HepG2 (cell line): ENCODE measurements at regions not wholly inside any gene's neighbourhood (a gene's known extent, or its start where the extent isn't known, plus 50 kb on each side); places are given as distances from the start of the nearest gene placed in this dataset.
A peak's percentile ranks its signal among the peaks of the same experiment; 100 is the strongest.

ENCODE experiments used
- ATAC-seq: fragments of 200-7000 bp; cut with Tn5 transposase; 3 replicates; pipeline ENCODE4 v1.9.1; 2020; ENCODE audit warnings: mild to moderate bottlenecking, moderate library complexity
- BruUV-seq: library from RNA; stranded (reverse); fragments of 400-500 nt; replicated peaks from 2 replicates; lab custom pipeline; 2021; lab: Mats Ljungman, UMichigan
- CTCF ChIA-PET: fragments of 300-600 bp; formaldehyde crosslinking; extraction: SDS; loops from one replicate; lab custom pipeline; 2021; ENCODE audit warnings: low total read pairs, inconsistent platforms, low intra/inter-chr PET ratio; lab: Yijun Ruan, JAX
- POLR2A ChIA-PET: fragments of 350-600 bp; sonication (Branson Sonifier 250); formaldehyde crosslinking; loops from one replicate; lab custom pipeline; 2020; ENCODE audit warnings: antibody characterized with exemption, inconsistent platforms; lab: Yijun Ruan, JAX
- DNase-seq: peaks from one replicate; pipeline ENCODE4 v3.0.0-alpha.2; 2015; ENCODE audit warnings: low spot score
- FAIRE-seq: peaks from 3 replicates; lab custom pipeline; 2011; peaks lifted over from hg19 to GRCh38; lab: Jason Lieb, UNC
- H2AFZ ChIP-seq: one replicate; pipeline ENCODE4 v1.6.1; 2011; ENCODE audit warnings: low read length, inconsistent platforms
- H3K27ac ChIP-seq: fragments of 300-600 bp; 3 replicates; pipeline ENCODE4 v1.8.0; 2011; ENCODE audit warnings: mixed run types, mild to moderate bottlenecking, mixed read lengths, low read length, inconsistent platforms; ENCODE audit not compliant: insufficient read depth; ENCODE audit errors: extremely low read length
- H3K27me3 ChIP-seq, 2 experiments: fragments of 200-600 bp in 1 of 2; 2 replicates in 1 of 2; 3 replicates in 1 of 2; pipeline versions ENCODE4 v1.6.0 to v1.8.0; 2011; ENCODE audit warnings: low read length in 2 of 2, mild to moderate bottlenecking in 2 of 2, moderate library complexity in 2 of 2, inconsistent platforms in 1 of 2; ENCODE audit not compliant: insufficient read depth in 2 of 2, control insufficient read depth in 1 of 2
- H3K36me3 ChIP-seq, 2 experiments: fragments of 200-600 bp in 1 of 2; replicated peaks in 1 of 2; 2 replicates in 1 of 2; 3 replicates in 1 of 2; pipeline versions ENCODE4 v1.5.1 to v1.8.0; 2011; ENCODE audit warnings: low read length in 2 of 2, inconsistent platforms in 1 of 2; ENCODE audit not compliant: insufficient read depth in 2 of 2, control insufficient read depth in 1 of 2
- H3K4me1 ChIP-seq: 2 replicates; pipeline ENCODE4 v1.5.1; 2012; ENCODE audit warnings: low read length, inconsistent platforms; ENCODE audit not compliant: insufficient read depth
- H3K4me2 ChIP-seq: 2 replicates; pipeline ENCODE4 v1.6.0; 2011; ENCODE audit warnings: low read depth, low read length, inconsistent platforms
- H3K4me3 ChIP-seq, 3 experiments: fragments of 200-600 bp in 1 of 3; sonication (generic), shearing (Covaris generic) in 1 of 3; replicated peaks in 1 of 3; 2 replicates each; pipeline ENCODE4 v1.5.1; 2011 to 2016; ENCODE audit warnings: low read length in 3 of 3, inconsistent platforms in 2 of 3, low read depth in 2 of 3, mild to moderate bottlenecking in 2 of 3, control low read depth in 1 of 3, mixed read lengths in 1 of 3; ENCODE audit not compliant: insufficient read depth in 1 of 3
- H3K79me2 ChIP-seq: one replicate; pipeline ENCODE4 v1.6.1; 2011; ENCODE audit warnings: low read length, inconsistent platforms; ENCODE audit not compliant: insufficient read depth
- H3K9ac ChIP-seq: 2 replicates; pipeline ENCODE4 v1.6.0; 2011; ENCODE audit warnings: mild to moderate bottlenecking, low read depth, low read length, inconsistent platforms; ENCODE audit not compliant: insufficient read depth
- H3K9me3 ChIP-seq: 2 replicates; pipeline ENCODE4 v1.5.1; 2012; ENCODE audit warnings: mild to moderate bottlenecking, low read length
- H4K20me1 ChIP-seq: 2 replicates; pipeline ENCODE4 v1.6.0; 2011; ENCODE audit warnings: inconsistent platforms, mild to moderate bottlenecking, low read length, moderate library complexity; ENCODE audit not compliant: insufficient read depth
- AKNA ChIP-seq: sonication (generic); formaldehyde crosslinking; IDR thresholded peaks from 2 replicates; pipeline ENCODE4 v1.4.0; 2020; ENCODE audit warnings: missing genetic modification reagents, borderline replicate concordance
- ARID2 ChIP-seq: sonication (generic); formaldehyde crosslinking; IDR thresholded peaks from 2 replicates; pipeline ENCODE4 v1.8.1; 2022; ENCODE audit warnings: mild to moderate bottlenecking, missing genetic modification reagents, borderline replicate concordance
- ARNTL ChIP-seq: sonication (generic); formaldehyde crosslinking; IDR thresholded peaks from 2 replicates; pipeline ENCODE4 v1.4.0; 2020; ENCODE audit warnings: mild to moderate bottlenecking, missing genetic modification reagents
- CCAR2 ChIP-seq: fragments of 200-400 bp; formaldehyde crosslinking; optimal IDR thresholded peaks from 2 replicates; pipeline ENCODE3; 2018; ENCODE audit warnings: low read depth, mild to moderate bottlenecking, low read length, moderate library complexity
- MXD1 ChIP-seq: sonication (generic); formaldehyde crosslinking; IDR thresholded peaks from 2 replicates; pipeline ENCODE4 v1.4.0; 2020; ENCODE audit warnings: mild to moderate bottlenecking, missing genetic modification reagents
- NCOA2 ChIP-seq: sonication (generic); formaldehyde crosslinking; IDR thresholded peaks from 2 replicates; pipeline ENCODE4 v1.8.0; 2022; ENCODE audit warnings: inconsistent platforms
- POGZ ChIP-seq: sonication (generic); formaldehyde crosslinking; IDR thresholded peaks from 2 replicates; pipeline ENCODE4 v1.4.0; 2020; ENCODE audit warnings: mild to moderate bottlenecking, missing genetic modification reagents
- SNAI1 ChIP-seq: sonication (generic); formaldehyde crosslinking; IDR thresholded peaks from 2 replicates; pipeline ENCODE4 v1.5.0; 2020; ENCODE audit warnings: mild to moderate bottlenecking, missing genetic modification reagents, borderline replicate concordance
- TFDP2 ChIP-seq: sonication (generic); formaldehyde crosslinking; IDR thresholded peaks from 2 replicates; pipeline ENCODE4 v1.4.0; 2020; ENCODE audit warnings: missing genetic modification reagents
- ZBTB7B ChIP-seq: sonication (generic); formaldehyde crosslinking; IDR thresholded peaks from 2 replicates; pipeline ENCODE4 v1.4.0; 2020; ENCODE audit warnings: missing genetic modification reagents
- ZNF740 ChIP-seq: sonication (generic); formaldehyde crosslinking; IDR thresholded peaks from 2 replicates; pipeline ENCODE4 v1.4.0; 2020; ENCODE audit warnings: missing genetic modification reagents
- ZNF75D ChIP-seq: sonication (generic); formaldehyde crosslinking; IDR thresholded peaks from 2 replicates; pipeline ENCODE4 v1.8.1; 2023; ENCODE audit warnings: missing genetic modification reagents, mild to moderate bottlenecking, borderline replicate concordance
- ZZZ3 ChIP-seq: sonication (generic); formaldehyde crosslinking; IDR thresholded peaks from 2 replicates; pipeline ENCODE4 v1.4.0; 2020; ENCODE audit warnings: missing genetic modification reagents, mild to moderate bottlenecking, borderline replicate concordance
- WGBS: methylation state at CpG from one replicate; pipeline ENCODE4 v1.1.6; 2017; ENCODE audit warnings: low lambda C conversion rate; 5-methylcytosine and 5-hydroxymethylcytosine counted together
- in situ Hi-C: cut with HindIII; loops from 2 replicates; pipeline ENCODE4 v1.10.0; 2017; ENCODE audit warnings: low pct_unique_long_range_greater_than_20kb; ENCODE audit not compliant: extremely low pct_ligation_motif_present
- intact Hi-C: fragments of 100-400 bp; cut with micrococcal nuclease; formaldehyde crosslinking; loops from one replicate; pipeline ENCODE4 v1.10.0; 2022; ENCODE audit not compliant: unreplicated experiment

- H3K4me2 ChIP-seq = no peak overlapping the region
- H3K4me3 ChIP-seq = no peak overlapping the region
- no TSS peak for BruUV-seq
- POLR2A ChIA-PET = no interaction called here
- WGBS = 31% methylated on average over 2 of the region's 2 CpGs
- no peak for TF ChIP-seq ZBTB7B
- TF ChIP-seq MXD1 (CRISPR knock-in tag) = no peak
- TF ChIP-seq TFDP2 = no peak
- TF ChIP-seq SNAI1 (CRISPR knock-in tag) = no peak
- no peak for TF ChIP-seq NCOA2
- TF ChIP-seq ARID2 (CRISPR knock-in tag) = no peak
- no peak for TF ChIP-seq ARNTL (CRISPR knock-in tag)
- no peak for TF ChIP-seq ZNF75D
- TF ChIP-seq AKNA (CRISPR knock-in tag) = no peak
- TF ChIP-seq CCAR2 = no peak
- no peak for TF ChIP-seq ZZZ3 (CRISPR knock-in tag)
- no peak for TF ChIP-seq POGZ (CRISPR knock-in tag)
- no peak for TF ChIP-seq ZNF740 (CRISPR knock-in tag)
- H3K9ac ChIP-seq = no peak overlapping the region
- CTCF ChIA-PET = no interaction called here
- no peaks in the 10 kb centered on the region for H3K79me2 ChIP-seq
- FAIRE-seq (no peak), ATAC-seq (no peak), DNase-seq (no peak)
- H3K27ac ChIP-seq = no peak overlapping the region
- H4K20me1 ChIP-seq = no peaks in the 10 kb centered on the region
- intact Hi-C loops = no loop called here
- H3K36me3 ChIP-seq = no peaks in the 10 kb centered on the region
- H3K9me3 ChIP-seq = no peaks in the 10 kb centered on the region
- in situ Hi-C loops = no loop called here
- H3K4me1 ChIP-seq = peaks cover 51% of the 10 kb centered on the region
- peak overlapping the region; percentile 6 for H2AFZ ChIP-seq
- H3K27me3 ChIP-seq = no peaks in the 10 kb centered on the region
Measured at GRCh38 chr3:170768334-170768801, 101.6 kb downstream of the RPL22L1 start.
